GM18867 (cell line): ENCODE measurements at regions not wholly inside any gene's neighbourhood (a gene's known extent, or its start where the extent isn't known, plus 50 kb on each side); places are given as distances from the start of the nearest gene placed in this dataset.

Source experiments
- ATAC-seq: cut with Tn5 transposase; IDR thresholded peaks from one replicate; pipeline ENCODE4 v1.9.1; 2021; ENCODE audit warnings: mild to moderate bottlenecking, moderate library complexity; ENCODE audit not compliant: unreplicated experiment

GRCh38 chr14:86882818-86883217 lies 1110.2 kb downstream of the GALC start:
- ATAC-seq, result no peak

DNA sequence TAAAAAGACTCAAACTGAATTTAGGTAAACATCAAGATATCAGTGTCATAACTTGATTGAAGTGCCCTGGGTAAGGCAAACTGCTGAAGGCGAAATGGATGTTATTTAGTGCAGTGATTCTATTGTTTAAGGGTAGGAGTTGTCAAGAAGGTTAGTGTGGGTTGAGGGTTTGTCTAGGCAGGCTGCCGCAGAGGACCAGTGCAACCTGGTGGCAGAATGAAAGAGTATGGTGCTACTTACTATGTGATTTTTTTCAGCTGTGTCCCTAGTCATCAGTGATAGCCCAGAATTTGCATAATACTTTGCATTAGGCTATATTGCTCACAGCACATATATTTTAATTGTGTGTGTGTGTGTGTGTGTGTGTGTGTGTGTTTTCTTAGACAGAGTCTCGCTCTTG lies 1127.0 kb downstream of the GALC start:
- no peak for ATAC-seq

DNA sequence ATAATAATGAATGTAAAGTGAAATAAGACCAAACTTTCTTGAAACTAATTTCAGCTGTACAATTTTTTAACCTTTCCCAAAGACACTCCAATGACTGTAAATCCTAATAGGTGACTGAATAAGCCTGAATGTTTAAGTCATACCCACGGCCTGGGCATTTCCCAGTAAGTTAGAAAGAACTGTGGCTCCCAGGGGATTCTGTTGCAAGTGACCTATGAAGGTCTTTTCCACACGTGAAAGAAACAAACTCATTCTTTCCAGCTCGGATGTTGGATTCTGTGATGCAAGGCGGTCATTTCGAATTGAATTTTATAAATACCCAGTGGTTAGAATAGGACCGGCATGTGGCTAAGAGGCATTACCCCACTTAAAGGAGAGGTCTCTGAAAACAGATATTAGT lies 1134.4 kb downstream of the GALC start:
- ATAC-seq, result no peak

DNA sequence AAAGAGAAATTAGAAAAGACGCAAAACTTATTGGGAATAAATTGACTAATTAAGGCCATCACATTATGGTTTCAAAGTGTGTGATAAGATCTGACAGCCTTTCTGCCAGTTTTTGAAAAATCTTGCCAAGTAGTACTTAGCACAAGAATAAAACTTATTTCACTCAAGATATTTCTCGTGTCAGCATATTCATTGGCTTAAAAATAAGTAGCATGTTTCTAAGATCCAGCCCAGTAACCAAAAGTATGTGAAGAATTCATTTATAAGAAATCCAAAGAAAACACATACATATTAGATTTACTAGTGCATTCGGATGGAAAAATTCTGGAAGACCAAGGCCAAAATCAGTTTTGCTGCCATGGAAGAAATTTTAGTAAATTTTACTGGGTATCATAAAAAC lies 1135.0 kb downstream of the GALC start:
- no peak for ATAC-seq

DNA sequence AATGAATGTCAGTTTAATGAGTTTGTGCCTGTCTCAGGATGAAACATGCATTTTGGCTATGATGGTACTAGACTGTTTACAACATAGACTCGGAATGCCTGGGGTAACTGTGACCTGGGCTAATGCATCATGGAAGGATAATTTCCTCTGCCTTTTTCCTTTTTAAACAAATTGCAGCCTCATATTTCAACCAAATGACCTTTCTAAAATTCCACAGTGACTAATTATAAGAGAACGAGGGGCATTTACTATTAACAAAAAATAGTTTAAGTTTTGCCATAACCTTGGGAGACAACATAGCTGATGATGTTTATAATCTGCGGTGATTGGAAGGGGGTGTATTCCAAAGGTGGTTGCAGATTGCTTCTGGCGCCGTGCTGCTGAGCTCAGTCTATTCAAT lies 1140.5 kb downstream of the GALC start:
- no peak for ATAC-seq

- ATAC-seq, result no peak
Observed at GRCh38 chr14:86847140-86847539, 1145.8 kb downstream of the GALC start.

DNA sequence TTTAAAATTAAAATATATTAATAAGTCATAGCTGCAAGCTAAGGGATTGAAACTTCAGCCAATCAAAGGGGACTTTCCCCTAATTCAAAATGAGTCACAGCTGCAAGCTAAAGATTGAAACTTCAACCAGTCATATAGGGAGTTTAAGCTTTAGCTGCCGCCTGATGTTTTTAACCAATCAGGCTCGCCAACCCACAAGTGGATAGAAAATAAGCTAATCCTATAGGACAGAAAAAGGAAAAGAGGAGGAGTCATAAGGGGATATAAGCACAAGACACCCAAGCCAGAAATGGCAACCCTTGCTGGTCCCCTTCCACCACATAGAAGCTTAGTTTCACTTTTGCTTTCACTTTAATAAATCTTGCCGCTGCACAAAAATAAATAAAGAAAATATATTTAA lies 1154.6 kb downstream of the GALC start:
- peak; percentile 53 for ATAC-seq

GRCh38 chr14:86826661-86827060 lies 1166.3 kb downstream of the GALC start:
- ATAC-seq, result no peak

- ATAC-seq, result no peak
Observed at GRCh38 chr14:86824167-86824566, 1168.8 kb downstream of the GALC start.

- ATAC-seq, result no peak
Observed at GRCh38 chr14:86823581-86823980, 1169.4 kb downstream of the GALC start.

DNA sequence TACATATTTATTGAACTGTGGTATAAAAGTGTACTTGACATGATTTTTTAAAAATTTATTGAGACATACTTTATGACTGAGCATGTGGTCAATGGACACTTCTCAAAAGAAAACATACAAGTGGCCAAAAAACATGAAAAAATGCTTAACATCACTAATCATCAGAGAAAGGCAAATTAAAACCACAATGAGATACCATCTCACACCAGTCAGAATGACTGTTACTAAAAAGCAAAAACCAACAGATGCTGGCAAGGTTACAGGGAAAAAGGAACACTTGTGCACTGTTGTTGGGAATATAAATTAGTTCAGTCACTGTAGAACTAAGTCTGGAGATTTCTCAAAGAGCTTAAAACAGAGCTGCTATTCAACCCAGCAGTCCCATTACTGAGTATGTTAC lies 1177.6 kb downstream of the GALC start:
- no peak for ATAC-seq

DNA sequence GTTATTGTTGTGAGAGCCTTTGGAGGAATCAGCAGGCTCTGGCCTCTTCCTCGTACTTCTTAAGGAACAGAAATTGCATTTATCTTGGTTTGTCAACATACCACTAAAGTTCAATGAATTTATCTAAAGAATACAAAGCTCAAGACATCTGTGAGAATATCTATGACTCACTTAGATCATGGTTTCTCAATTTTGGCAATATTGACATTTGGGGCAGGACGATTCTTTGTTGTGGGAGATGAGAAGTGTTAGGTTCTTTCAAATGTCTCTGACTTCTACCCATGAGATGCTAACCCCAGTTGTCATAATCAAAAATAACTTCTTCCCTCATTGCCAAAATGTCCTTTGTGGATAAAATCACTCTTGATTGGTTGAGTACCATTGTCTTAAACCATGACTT lies 1190.3 kb downstream of the GALC start:
- ATAC-seq, result no peak

- no peak for ATAC-seq
Observed at GRCh38 chr14:86799244-86799647, 1193.7 kb downstream of the GALC start.

DNA sequence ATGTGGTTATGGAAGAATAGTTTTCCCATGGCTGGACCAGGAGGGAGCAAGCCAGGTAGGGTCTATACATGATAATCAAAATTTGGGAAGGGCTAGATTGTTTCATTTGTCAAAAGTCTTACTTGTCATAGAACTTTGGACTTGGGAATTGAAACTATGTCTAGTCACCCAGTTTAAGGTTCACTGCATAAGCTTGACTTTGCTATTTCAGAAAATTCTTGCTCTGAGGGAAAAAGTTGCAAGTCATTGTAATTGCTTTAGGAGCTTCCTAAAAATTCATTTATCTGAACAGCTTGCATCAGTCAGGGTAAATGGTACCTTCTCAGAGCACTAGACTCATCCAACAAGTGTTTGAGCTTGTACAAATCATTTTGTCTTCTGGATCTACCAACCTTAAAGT lies 1194.7 kb downstream of the GALC start:
- no peak for ATAC-seq

GRCh38 chr14:86797075-86797351 lies 1196.0 kb downstream of the GALC start:
- no peak for ATAC-seq

GRCh38 chr14:86796221-86797074 lies 1196.5 kb downstream of the GALC start:
- ATAC-seq, result no peak

DNA sequence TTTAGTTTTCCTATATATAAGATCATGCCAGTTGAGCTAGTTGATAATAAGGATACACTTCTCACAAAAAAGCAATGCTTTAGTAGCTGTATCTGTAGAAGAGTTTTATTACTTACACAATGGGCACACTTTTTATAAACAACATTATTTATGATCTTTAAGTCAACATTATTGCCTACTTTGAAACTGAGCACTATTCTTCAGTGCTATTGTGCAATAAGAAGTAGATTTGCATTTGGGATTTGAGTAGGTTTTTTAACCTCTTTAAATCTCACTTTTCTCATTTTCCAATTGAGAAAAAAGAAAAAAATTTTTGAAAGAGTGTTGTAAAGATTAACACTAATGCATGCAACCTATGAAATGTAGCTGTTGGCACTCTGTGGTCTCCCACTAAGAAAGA lies 1198.3 kb downstream of the GALC start:
- no peak for ATAC-seq

GRCh38 chr14:86790408-86791364 lies 1202.3 kb downstream of the GALC start:
- no peak for ATAC-seq

DNA sequence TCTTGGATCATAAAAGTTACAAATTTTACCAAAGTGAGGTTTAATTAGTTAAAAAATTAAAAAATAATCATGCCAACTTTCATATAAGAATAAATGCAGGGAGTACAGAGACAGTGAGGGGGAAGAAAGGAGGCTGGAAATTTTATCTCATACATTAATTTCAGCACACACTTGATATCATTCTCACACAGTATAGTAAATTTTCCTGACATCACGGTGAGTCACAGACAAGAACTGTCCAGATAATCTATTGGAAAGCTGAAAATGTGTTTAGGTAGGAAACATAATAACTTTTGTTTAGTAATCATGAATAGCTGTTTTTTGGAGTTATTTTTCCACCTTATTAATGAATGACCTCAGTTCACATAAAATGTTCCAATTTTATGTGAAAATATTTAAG lies 1204.8 kb downstream of the GALC start:
- no peak for ATAC-seq

GRCh38 chr14:86787717-86788116 lies 1205.3 kb downstream of the GALC start:
- no peak for ATAC-seq

DNA sequence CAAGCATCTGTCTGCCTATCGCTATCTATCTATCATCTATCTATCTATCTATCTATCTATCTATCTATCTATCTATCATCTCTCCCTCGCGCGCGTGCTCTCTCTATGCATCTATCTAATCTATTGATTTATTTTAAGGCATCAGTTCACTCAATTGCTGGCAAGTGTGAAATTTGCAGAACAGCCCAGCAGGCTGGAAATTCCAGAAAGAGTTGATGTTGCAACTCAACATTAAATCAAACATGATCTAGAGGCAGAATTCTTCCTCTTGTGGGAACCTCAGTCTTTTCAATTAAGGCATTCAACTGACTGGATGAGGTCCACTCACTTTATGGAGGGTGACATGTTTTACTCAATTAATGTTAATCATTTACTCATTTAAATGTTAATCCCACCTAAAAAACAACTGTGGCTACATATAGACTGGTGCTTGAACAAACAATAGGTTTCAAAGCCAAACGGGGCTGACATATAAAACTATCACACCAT lies 1210.8 kb downstream of the GALC start:
- no peak for ATAC-seq
